Activated naive CD4-positive, alpha-beta T cell treated with anti-CD3 and anti-CD28 coated beads for 36 hours (primary cell): ENCODE measurements at regions not wholly inside any gene's neighbourhood (a gene's known extent, or its start where the extent isn't known, plus 50 kb on each side); places are given as distances from the start of the nearest gene placed in this dataset.
"Not testable (repeated sequence)": the region's sequence is repeated elsewhere in the genome, so short reads cannot be mapped to it uniquely, and the experiment has no call there.

ENCODE experiments used
- CTCF ChIA-PET: fragments of 350-600 bp; sonication (Branson Sonifier 250); formaldehyde crosslinking; loops from one replicate; lab custom pipeline; 2021; ENCODE audit warnings: antibody characterized with exemption; lab: Charles Lee
- DNase-seq: peaks from one replicate; pipeline ENCODE4 v3.0.0-alpha.2; 2020
- H3K27ac Mint-ChIP-seq: one replicate; pipeline ENCODE4 v1.8.0; 2021; ENCODE audit warnings: mild to moderate bottlenecking, mixed read lengths
- H3K27me3 Mint-ChIP-seq: one replicate; pipeline ENCODE4 v1.8.0; 2021; ENCODE audit warnings: low read depth, mixed read lengths
- H3K36me3 Mint-ChIP-seq: one replicate; pipeline ENCODE4 v1.8.0; 2021; ENCODE audit warnings: low read depth, mixed read lengths
- H3K4me1 Mint-ChIP-seq: one replicate; pipeline ENCODE4 v1.8.0; 2021; ENCODE audit warnings: low read depth, mixed read lengths
- H3K4me3 Mint-ChIP-seq: one replicate; pipeline ENCODE4 v1.8.0; 2021; ENCODE audit warnings: mild to moderate bottlenecking, moderate library complexity, mixed read lengths
- H3K9me3 Mint-ChIP-seq: one replicate; pipeline ENCODE4 v1.8.0; 2021; ENCODE audit warnings: mixed read lengths
- intact Hi-C: fragments of 100-400 bp; cut with micrococcal nuclease; formaldehyde crosslinking; loops from one replicate; pipeline ENCODE4 v1.15.1; 2023

- H3K9me3 Mint-ChIP-seq: no peaks in the 10 kb centered on the region
These were observed 170.2 kb upstream of the ANKFN1 start for GRCh38 chr17:55983096-55983495.

DNA sequence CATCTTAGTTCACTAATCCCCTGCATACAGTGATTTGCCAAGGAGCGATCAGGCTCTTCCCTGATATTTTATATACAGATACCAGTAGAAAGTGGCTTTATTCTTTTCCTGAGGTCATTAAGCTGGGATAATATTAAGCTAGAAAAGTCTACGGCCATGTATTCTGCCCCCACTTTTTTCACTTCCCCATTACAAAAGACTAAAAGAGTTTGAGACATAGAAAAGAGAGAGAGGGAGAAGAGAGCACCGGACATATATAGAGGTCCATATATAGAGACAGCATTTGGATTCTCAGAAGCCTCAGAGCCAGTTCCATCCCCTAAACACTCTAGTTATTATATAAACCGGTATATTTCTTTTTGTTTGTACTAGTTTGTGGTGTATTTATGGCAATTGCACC lies 166.5 kb upstream of the ANKFN1 start:
- peaks cover 3% of the 10 kb centered on the region for H3K9me3 Mint-ChIP-seq
- intact Hi-C loops: no loop called here
- peaks cover 2% of the 10 kb centered on the region for H3K36me3 Mint-ChIP-seq
- H3K27ac Mint-ChIP-seq: no peak overlapping the region
- H3K27me3 Mint-ChIP-seq: peaks cover 15% of the 10 kb centered on the region
- CTCF ChIA-PET: no interaction called here
- H3K4me3 Mint-ChIP-seq: no peak overlapping the region
- no peak for DNase-seq
- no peaks in the 10 kb centered on the region for H3K4me1 Mint-ChIP-seq

More at GRCh38 chr17:55983096-55983495, 170.2 kb upstream of the ANKFN1 start:
- CTCF ChIA-PET: interaction anchor here (0.6 kb wide), 1 partner anchor 335 kb away, joined by 3 read pairs; no protein-coding TSS in a partner anchor
- DNase-seq: no peak
- Mint-ChIP-seq H3K4me1 (no peaks in the 10 kb centered on the region), H3K36me3 (no peaks in the 10 kb centered on the region), H3K4me3 (no peak overlapping the region), H3K27me3 (no peaks in the 10 kb centered on the region), H3K27ac (no peak overlapping the region)
- intact Hi-C loops: no loop called here

- no peak for DNase-seq
- intact Hi-C loops: no loop called here
- CTCF ChIA-PET: no interaction called here
- Mint-ChIP-seq H3K27me3 (peaks cover 15% of the 10 kb centered on the region), H3K36me3 (peaks cover 7% of the 10 kb centered on the region), H3K27ac (no peak overlapping the region), H3K4me1 (peaks cover 2% of the 10 kb centered on the region), H3K9me3 (peaks cover 18% of the 10 kb centered on the region), H3K4me3 (no peak overlapping the region)
These were observed 164.4 kb upstream of the ANKFN1 start for GRCh38 chr17:55988861-55989260.

- Mint-ChIP-seq H3K9me3 (peaks cover 18% of the 10 kb centered on the region), H3K4me3 (no peak overlapping the region), H3K4me1 (peaks cover 2% of the 10 kb centered on the region), H3K27me3 (peaks cover 24% of the 10 kb centered on the region), H3K27ac (no peak overlapping the region), H3K36me3 (peaks cover 7% of the 10 kb centered on the region)
- intact Hi-C loops: no loop called here
- CTCF ChIA-PET: no interaction called here
- no peak for DNase-seq
These were observed 162.8 kb upstream of the ANKFN1 start for GRCh38 chr17:55990332-55991006.

DNA sequence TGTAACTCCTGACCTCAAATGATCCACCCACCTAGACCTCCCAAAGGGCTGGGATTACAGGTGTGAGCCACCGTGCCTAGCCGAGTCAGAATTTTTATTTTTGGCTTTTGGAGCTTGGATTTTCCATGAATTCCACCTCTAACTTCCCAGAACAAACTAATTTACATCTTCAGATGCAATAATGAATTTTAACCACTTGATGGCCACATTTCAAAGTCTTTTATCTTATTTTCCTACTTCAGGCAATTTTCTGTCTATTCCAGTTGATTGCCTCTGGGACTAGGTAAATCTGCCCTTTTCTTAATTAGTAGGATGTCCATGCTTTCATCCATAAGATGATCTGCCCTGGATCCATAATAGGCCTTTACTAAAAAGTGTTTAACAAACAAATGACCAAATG lies 156.4 kb upstream of the ANKFN1 start:
- Mint-ChIP-seq H3K9me3 (peaks cover 15% of the 10 kb centered on the region), H3K27me3 (peaks cover 17% of the 10 kb centered on the region), H3K27ac (no peak overlapping the region), H3K4me1 (peaks cover 2% of the 10 kb centered on the region), H3K4me3 (no peak overlapping the region), H3K36me3 (peaks cover 5% of the 10 kb centered on the region)
- DNase-seq: no peak
- CTCF ChIA-PET: no interaction called here
- intact Hi-C loops: loop anchor here (1.0 to 5.0 kb wide), 2 partner anchors 125 to 322 kb away; no protein-coding TSS in a partner anchor

GRCh38 chr17:56000411-56000810 lies 152.9 kb upstream of the ANKFN1 start:
- Mint-ChIP-seq H3K9me3 (no peaks in the 10 kb centered on the region), H3K4me3 (no peak overlapping the region), H3K4me1 (no peaks in the 10 kb centered on the region), H3K27me3 (peaks cover 20% of the 10 kb centered on the region), H3K36me3 (no peaks in the 10 kb centered on the region), H3K27ac (no peak overlapping the region)
- no peak for DNase-seq
- CTCF ChIA-PET: no interaction called here
- intact Hi-C loops: no loop called here

- intact Hi-C loops, H3K36me3 Mint-ChIP-seq, DNase-seq, H3K27ac Mint-ChIP-seq, H3K4me1 Mint-ChIP-seq, H3K4me3 Mint-ChIP-seq, H3K9me3 Mint-ChIP-seq, CTCF ChIA-PET: not testable (repeated sequence)
- peaks cover 19% of the 10 kb centered on the region for H3K27me3 Mint-ChIP-seq
These were observed 150.6 kb upstream of the ANKFN1 start for GRCh38 chr17:56002656-56003055.

DNA sequence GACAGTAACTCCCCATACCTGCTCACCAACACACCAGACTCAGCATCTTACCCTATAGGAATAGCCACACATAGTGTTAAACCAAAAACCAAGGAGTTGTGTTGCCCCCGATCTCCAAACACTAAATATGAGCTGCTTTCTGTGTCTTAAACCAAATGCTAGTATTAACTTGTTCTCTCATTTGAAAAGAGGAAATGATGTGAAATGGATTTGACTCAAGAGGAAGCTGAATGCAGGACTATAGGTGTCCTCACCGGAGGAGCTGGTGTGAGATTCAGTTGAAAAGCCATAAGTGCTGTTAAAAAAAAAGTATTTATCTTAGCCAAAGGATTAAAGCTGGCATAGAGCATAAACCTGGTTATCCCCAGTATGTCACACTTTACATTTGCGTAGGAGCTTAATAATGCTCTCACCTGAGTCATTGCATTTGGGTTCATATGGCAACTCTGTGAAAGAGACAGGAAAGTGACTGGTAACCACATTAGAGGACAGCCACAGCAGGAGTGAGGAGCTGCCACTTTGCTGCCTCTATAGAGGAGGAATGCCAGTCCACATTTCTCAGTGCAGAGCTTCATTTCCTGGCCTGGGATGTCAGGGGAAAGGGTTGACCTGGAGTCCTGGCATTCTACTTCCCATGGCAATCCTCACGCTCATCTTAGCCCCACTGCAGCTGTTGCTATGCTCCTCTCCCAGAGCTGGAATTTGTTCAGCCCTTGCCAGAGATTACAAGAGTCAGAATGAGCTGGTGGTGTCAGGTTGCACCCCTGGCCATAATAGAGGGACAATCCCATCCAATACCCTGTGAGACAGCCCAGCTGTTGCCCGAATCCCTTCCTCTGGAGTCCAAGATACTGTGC lies 143.3 kb upstream of the ANKFN1 start:
- CTCF ChIA-PET: interaction anchor here (0.5 to 1.2 kb wide), 2 partner anchors 12 to 403 kb away, joined by 3 to 6 read pairs; no protein-coding TSS in a partner anchor
- Mint-ChIP-seq H3K27ac (peak overlapping the region; percentile 68), H3K27me3 (no peaks in the 10 kb centered on the region), H3K4me3 (no peak overlapping the region), H3K36me3 (no peaks in the 10 kb centered on the region), H3K4me1 (peaks cover 19% of the 10 kb centered on the region), H3K9me3 (peaks cover 3% of the 10 kb centered on the region)
- peak; percentile 48 for DNase-seq
- intact Hi-C loops: loop anchor here (1.0 to 10.0 kb wide), 2 partner anchors 10 to 65 kb away; no protein-coding TSS in a partner anchor

- CTCF ChIA-PET: no interaction called here
- Mint-ChIP-seq H3K4me3 (no peak overlapping the region), H3K36me3 (no peaks in the 10 kb centered on the region), H3K27me3 (no peaks in the 10 kb centered on the region), H3K9me3 (peaks cover 3% of the 10 kb centered on the region), H3K4me1 (peaks cover 19% of the 10 kb centered on the region), H3K27ac (peak overlapping the region; percentile 41)
- intact Hi-C loops: loop anchor here (10.0 kb wide), 1 partner anchor 63 kb away; no protein-coding TSS in a partner anchor
- DNase-seq: no peak
These were observed 141.7 kb upstream of the ANKFN1 start for GRCh38 chr17:56011406-56012131.

DNA sequence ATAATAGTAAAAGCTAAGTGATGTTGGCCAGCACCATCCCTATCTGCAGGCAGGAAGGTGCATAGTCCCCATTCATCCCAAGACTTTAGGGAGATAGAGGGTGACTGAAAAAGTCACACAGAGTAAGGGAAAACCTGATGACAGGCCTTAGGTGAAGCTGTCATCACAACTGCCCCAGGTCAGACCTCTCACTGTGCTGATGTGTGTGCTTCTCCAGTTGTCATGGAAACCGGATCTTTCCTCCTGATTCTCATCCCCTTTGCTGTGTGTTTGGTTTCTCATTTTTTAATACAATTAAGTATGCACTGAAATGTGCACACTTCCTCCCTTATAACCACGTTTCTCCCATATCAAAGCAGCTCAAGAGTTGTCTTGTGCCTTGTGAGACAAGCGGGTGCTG lies 135.1 kb upstream of the ANKFN1 start:
- intact Hi-C loops: loop anchor here (10.0 kb wide), 1 partner anchor 57 kb away; no protein-coding TSS in a partner anchor
- no peak overlapping the region for H3K27ac Mint-ChIP-seq
- H3K36me3 Mint-ChIP-seq: no peaks in the 10 kb centered on the region
- peaks cover 41% of the 10 kb centered on the region for H3K4me1 Mint-ChIP-seq
- peaks cover 15% of the 10 kb centered on the region for H3K27me3 Mint-ChIP-seq
- CTCF ChIA-PET: no interaction called here
- no peaks in the 10 kb centered on the region for H3K9me3 Mint-ChIP-seq
- H3K4me3 Mint-ChIP-seq: no peak overlapping the region
- no peak for DNase-seq

GRCh38 chr17:56020369-56020768 lies 132.9 kb upstream of the ANKFN1 start:
- intact Hi-C loops: loop anchor here (1.0 to 5.0 kb wide), 11 partner anchors 10 to 742 kb away; partner anchors contain the start of gene PCTP
- peaks cover 52% of the 10 kb centered on the region for H3K4me1 Mint-ChIP-seq
- no peaks in the 10 kb centered on the region for H3K9me3 Mint-ChIP-seq
- H3K4me3 Mint-ChIP-seq: no peak overlapping the region
- peak; percentile 37 for DNase-seq
- H3K27ac Mint-ChIP-seq: peak overlapping the region; percentile 51
- H3K36me3 Mint-ChIP-seq: no peaks in the 10 kb centered on the region
- CTCF ChIA-PET: no interaction called here
- H3K27me3 Mint-ChIP-seq: peaks cover 15% of the 10 kb centered on the region

GRCh38 chr17:56021681-56022190 lies 131.5 kb upstream of the ANKFN1 start:
- H3K4me3 Mint-ChIP-seq: no peak overlapping the region
- no peak for DNase-seq
- intact Hi-C loops: loop anchor here (2.0 to 5.0 kb wide), 7 partner anchors 215 to 741 kb away; partner anchors contain the start of gene PCTP
- peaks cover 15% of the 10 kb centered on the region for H3K27me3 Mint-ChIP-seq
- no peaks in the 10 kb centered on the region for H3K36me3 Mint-ChIP-seq
- H3K27ac Mint-ChIP-seq: no peak overlapping the region
- CTCF ChIA-PET: interaction anchor here (1.3 kb wide), 1 partner anchor 11 kb away, joined by 6 read pairs; no protein-coding TSS in a partner anchor
- H3K4me1 Mint-ChIP-seq: peaks cover 52% of the 10 kb centered on the region
- no peaks in the 10 kb centered on the region for H3K9me3 Mint-ChIP-seq
